GM21717 (cell line): ENCODE measurements at regions not wholly inside any gene's neighbourhood (a gene's known extent, or its start where the extent isn't known, plus 50 kb on each side); places are given as distances from the start of the nearest gene placed in this dataset.

Experiments
- ATAC-seq: cut with Tn5 transposase; IDR thresholded peaks from one replicate; pipeline ENCODE4 v1.9.1; 2021; ENCODE audit warnings: mild to moderate bottlenecking, moderate library complexity; ENCODE audit not compliant: unreplicated experiment

GRCh38 chrX:65034668-65035445 is 58.6 kb upstream of the ZC4H2 start, which contains the start of gene ZC3H12B:
TSS of gene ZC3H12B (plus strand) at chrX:65034826.
- ATAC-seq, result peak; percentile 95

GRCh38 chrX:65034292-65034667 is 58.0 kb upstream of the ZC4H2 start:
- peak; percentile 3 for ATAC-seq
